ENCODE measurements at regions not wholly inside any gene's neighbourhood (a gene's known extent, or its start where the extent isn't known, plus 50 kb on each side); places are given as distances from the start of the nearest gene placed in this dataset.
"Not testable (repeated sequence)": the region's sequence is repeated elsewhere in the genome, so short reads cannot be mapped to it uniquely, and the experiment has no call there.

DNA sequence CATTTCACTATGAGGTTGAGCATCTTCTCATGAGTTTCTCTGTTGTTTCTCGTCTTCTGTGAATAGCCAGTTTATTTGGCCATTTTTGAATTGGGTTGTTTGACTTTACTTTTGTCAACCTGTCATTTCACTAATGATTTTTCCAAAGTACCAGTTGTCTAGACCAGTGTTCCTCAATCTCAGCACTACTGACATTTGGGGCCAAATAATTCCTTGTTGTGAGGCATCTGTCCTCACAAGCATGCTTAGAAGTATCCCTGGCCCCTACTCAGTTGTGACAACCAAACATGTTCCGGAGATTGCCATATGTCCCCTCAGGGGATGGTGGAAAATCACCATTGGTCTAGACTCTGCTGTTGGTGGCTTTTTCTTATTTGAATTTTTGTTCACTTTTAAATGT lies 87.7 kb upstream of the GNAZ start:
- H3K27me3 Mint-ChIP-seq, result peaks cover 4 to 13% of the 10 kb centered on the region in 2 donors
- peaks cover 7% of the 10 kb centered on the region in 2 donors for H3K9me3 Mint-ChIP-seq
- H3K27ac Mint-ChIP-seq, result no peak overlapping the region
- H3K4me3 Mint-ChIP-seq, result no peak overlapping the region
- ATAC-seq (replicated peaks), result no peak
- peaks cover 7% of the 10 kb centered on the region in 2 donors for H3K36me3 Mint-ChIP-seq
- H3K4me1 Mint-ChIP-seq, result peaks cover 13% of the 10 kb centered on the region in 2 donors
- DNase-seq, result no peak

DNA sequence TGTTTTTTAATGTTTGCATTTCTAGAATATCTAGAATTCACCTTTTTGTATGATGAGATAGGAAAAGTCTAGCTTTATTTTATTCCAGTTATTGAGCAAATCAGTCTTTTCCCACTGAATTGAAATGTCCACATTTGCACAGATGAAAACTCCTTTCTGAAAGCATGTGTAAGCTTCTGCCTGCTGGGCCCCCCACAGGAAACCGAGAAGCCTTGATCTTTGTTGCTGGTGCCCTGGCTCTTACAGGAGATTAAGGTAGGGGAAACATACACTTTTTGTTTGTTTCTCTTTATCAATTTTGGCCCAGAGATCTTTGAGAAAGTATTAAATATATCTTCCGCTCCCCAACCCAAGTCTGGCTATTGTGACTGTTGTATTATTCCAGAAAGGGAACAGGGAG lies 87.2 kb upstream of the GNAZ start:
- ATAC-seq (replicated peaks) (no peak), DNase-seq (no peak)
- H3K4me3 Mint-ChIP-seq, result no peak overlapping the region
- peaks cover 5 to 7% of the 10 kb centered on the region in 2 donors for H3K36me3 Mint-ChIP-seq
- H3K4me1 Mint-ChIP-seq, result peaks cover 13% of the 10 kb centered on the region in 2 donors
- no peak overlapping the region for H3K27ac Mint-ChIP-seq
- peaks cover 7% of the 10 kb centered on the region in 2 donors for H3K9me3 Mint-ChIP-seq
- peaks cover 4 to 13% of the 10 kb centered on the region in 2 donors for H3K27me3 Mint-ChIP-seq

DNA sequence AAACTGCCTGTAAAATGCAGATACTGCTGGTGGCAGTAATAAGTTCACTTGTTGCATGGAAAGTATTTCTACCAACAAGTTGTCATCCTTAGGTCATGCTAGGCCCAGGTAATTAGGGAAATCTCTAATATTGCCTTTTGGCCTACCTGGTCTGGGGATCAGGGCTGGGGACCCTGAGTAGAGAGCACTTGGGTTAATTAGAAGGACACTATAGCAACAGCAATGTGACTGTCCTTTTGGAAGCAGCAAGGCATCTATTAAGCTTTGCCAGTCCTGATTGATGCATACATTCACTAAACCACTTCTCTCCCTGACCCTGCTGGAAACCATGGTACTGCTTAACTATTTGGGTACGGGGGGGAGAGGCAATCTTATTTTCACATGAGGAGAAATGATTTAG lies 86.5 kb upstream of the GNAZ start:
- DNase-seq, result no peak
- Mint-ChIP-seq H3K4me1 (peaks cover 13% of the 10 kb centered on the region in 2 donors), H3K4me3 (no peak overlapping the region), H3K27me3 (peaks cover 4 to 13% of the 10 kb centered on the region in 2 donors), H3K27ac (no peak overlapping the region), H3K9me3 (peaks cover 6% of the 10 kb centered on the region in 2 donors), H3K36me3 (peaks cover 5% of the 10 kb centered on the region in 2 donors)
- no peak for ATAC-seq (replicated peaks)

DNA sequence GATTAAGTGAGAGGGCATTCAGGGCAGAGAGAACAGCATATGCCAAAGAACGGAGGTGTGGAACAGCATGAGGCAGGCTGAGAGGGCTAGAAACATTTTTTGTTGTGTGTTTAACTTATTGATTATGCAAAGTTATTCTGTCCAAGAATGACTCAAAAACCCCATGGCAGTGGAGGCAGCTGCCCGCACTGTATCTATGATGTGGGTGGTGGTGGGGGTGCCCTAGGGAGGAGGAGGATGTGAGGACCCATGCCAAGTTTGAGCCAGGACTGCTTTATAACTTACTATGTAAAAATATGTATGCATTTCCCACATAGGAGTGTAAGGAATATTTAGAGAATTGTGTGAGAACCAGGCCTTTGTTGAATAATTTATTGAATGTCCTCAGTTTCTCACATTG lies 85.4 kb upstream of the GNAZ start:
- ATAC-seq (replicated peaks) (no peak), DNase-seq (no peak)
- Mint-ChIP-seq H3K36me3 (peaks cover 4 to 5% of the 10 kb centered on the region in 2 donors), H3K4me3 (no peak overlapping the region), H3K9me3 (peaks cover 3 to 4% of the 10 kb centered on the region in 2 donors), H3K4me1 (peaks cover 13% of the 10 kb centered on the region in 2 donors), H3K27ac (no peak overlapping the region), H3K27me3 (peaks cover 4 to 14% of the 10 kb centered on the region in 2 donors)

DNA sequence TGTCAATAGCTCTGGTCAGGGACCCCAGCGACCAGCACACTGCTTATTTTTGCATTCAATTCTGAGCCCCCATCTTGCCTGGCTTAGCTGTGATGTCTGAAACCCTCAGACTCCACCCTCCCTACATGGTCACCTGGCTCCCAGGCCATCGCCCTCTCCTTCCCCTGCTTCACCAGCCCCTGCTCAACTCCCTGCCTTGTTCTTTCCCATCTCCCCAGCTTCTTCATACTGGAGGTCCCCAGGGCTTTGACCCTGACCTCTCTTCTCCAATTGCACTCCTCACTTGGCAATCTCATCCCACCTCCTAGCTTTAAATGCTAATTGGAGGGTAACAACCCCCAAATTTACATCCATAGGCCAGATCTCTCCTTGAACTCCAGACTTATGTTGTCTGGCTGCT lies 84.3 kb upstream of the GNAZ start:
- ATAC-seq (replicated peaks), result no peak
- no peak overlapping the region for H3K27ac Mint-ChIP-seq
- H3K27me3 Mint-ChIP-seq, result peaks cover 4 to 19% of the 10 kb centered on the region in 2 donors
- peaks cover 13% of the 10 kb centered on the region in 2 donors for H3K4me1 Mint-ChIP-seq
- H3K4me3 Mint-ChIP-seq, result no peak overlapping the region
- DNase-seq, result no peak
- H3K36me3 Mint-ChIP-seq, result no peaks in the 10 kb centered on the region
- peaks cover 2 to 3% of the 10 kb centered on the region in 2 donors for H3K9me3 Mint-ChIP-seq

DNA sequence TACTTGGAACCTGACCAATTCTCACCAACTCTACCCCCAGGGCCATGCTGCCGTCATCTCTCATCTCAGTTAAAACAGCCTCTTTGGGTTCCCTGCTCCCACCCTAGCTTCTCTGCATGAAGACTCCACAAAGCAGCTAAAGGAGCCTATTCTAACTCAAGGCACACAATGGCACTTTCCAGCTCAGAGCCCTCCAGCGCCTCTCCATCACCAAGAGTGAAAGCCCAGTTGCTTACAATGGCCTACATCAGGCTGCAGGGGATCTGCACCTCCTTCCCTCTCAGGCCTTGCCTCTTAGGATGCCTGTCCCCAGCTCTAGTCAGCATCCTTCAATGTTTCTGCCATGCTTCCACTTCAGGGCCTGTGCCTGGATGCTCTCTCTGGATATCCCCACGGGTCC lies 83.7 kb upstream of the GNAZ start:
- H3K27me3 Mint-ChIP-seq, result peaks cover 4 to 19% of the 10 kb centered on the region in 2 donors
- ATAC-seq (replicated peaks), result no peak
- peaks cover under 1% of the 10 kb centered on the region in 2 donors for H3K9me3 Mint-ChIP-seq
- H3K4me1 Mint-ChIP-seq, result peaks cover 11 to 12% of the 10 kb centered on the region in 2 donors
- H3K4me3 Mint-ChIP-seq, result no peak overlapping the region
- H3K36me3 Mint-ChIP-seq, result no peaks in the 10 kb centered on the region
- no peak for DNase-seq
- H3K27ac Mint-ChIP-seq, result no peak overlapping the region

DNA sequence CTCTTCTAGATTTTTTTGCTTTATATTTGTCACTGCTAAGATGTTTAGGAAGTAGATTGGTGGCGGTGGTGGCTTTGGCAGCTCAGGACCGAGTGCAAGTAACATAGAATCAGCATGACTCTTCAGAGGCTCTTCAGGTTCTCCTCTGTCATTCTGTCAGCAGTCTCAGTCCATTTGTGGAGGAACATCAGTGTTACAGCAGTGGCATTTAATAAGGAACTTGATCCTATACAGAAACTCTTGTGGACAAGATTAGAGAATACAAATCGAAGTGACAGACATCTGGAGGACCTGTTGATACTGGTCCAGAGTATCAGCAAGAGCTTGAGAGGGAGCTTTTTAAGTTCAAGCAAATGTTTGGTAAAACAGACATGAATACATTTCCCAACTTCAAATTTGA lies 82.2 kb upstream of the GNAZ start:
- Mint-ChIP-seq H3K36me3 (no peaks in the 10 kb centered on the region), H3K9me3 (no peaks in the 10 kb centered on the region), H3K27ac (no peak overlapping the region)

DNA sequence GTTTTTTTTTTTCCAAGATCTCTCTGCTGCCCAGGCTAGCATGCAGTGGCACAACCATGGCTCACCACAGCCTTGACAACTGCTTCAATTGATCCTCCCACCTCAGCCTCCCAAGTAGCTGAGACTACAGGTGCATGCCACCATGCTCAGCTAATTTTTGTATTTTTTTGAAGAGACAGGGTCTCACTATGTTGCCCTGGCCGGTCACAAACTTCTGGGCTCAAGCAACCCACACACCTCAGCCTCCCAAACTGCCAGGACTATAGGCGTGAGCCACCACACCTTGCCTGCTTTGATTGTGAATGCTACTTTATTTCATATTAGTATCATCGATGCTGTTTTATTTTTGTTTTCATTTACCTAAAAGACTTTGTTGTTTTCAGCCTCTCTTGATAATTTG lies 81.5 kb upstream of the GNAZ start:
- H3K36me3 Mint-ChIP-seq, result no peaks in the 10 kb centered on the region
- ATAC-seq (replicated peaks), result no peak

More for the DNA sequence above, 82.2 kb upstream of the GNAZ start:
- DNase-seq (no peak), ATAC-seq (replicated peaks) (no peak)
- H3K27me3 Mint-ChIP-seq, result peaks cover 4 to 19% of the 10 kb centered on the region in 2 donors
- H3K4me3 Mint-ChIP-seq, result no peak overlapping the region
- H3K4me1 Mint-ChIP-seq, result peaks cover 0 to 4% of the 10 kb centered on the region in 2 donors

DNA sequence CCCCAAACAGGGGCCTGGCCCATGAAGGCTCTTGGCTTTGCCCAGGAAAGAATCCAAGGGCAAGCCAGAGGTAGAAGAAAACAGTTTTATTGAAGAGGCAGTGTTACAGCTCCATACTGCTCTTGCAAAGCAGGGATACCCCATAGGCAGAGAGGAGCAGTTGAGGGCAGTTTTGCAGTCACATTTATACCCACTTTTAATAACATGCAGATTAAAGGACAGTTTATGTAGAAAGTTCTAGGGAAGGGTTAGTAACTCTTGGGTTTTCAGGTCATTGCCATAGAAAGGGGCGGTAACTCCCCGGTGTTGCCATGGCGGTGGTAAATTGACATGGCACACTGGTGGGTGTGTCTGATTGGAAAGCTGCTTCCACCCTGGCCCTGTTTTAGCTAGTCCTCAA lies 80.5 kb upstream of the GNAZ start:
- Mint-ChIP-seq H3K9me3 (no peaks in the 10 kb centered on the region), H3K27me3 (peaks cover 4 to 20% of the 10 kb centered on the region in 2 donors), H3K27ac (no peak overlapping the region), H3K4me1 (peaks cover 0 to 1% of the 10 kb centered on the region in 2 donors), H3K36me3 (no peaks in the 10 kb centered on the region), H3K4me3 (no peak overlapping the region)
- DNase-seq (no peak), ATAC-seq (replicated peaks) (no peak)

More for the DNA sequence above, 81.5 kb upstream of the GNAZ start:
- DNase-seq, result no peak
- Mint-ChIP-seq H3K27me3 (peaks cover 4 to 19% of the 10 kb centered on the region in 2 donors), H3K4me1 (peaks cover 0 to 4% of the 10 kb centered on the region in 2 donors), H3K27ac (no peak overlapping the region), H3K4me3 (no peak overlapping the region), H3K9me3 (no peaks in the 10 kb centered on the region)

DNA sequence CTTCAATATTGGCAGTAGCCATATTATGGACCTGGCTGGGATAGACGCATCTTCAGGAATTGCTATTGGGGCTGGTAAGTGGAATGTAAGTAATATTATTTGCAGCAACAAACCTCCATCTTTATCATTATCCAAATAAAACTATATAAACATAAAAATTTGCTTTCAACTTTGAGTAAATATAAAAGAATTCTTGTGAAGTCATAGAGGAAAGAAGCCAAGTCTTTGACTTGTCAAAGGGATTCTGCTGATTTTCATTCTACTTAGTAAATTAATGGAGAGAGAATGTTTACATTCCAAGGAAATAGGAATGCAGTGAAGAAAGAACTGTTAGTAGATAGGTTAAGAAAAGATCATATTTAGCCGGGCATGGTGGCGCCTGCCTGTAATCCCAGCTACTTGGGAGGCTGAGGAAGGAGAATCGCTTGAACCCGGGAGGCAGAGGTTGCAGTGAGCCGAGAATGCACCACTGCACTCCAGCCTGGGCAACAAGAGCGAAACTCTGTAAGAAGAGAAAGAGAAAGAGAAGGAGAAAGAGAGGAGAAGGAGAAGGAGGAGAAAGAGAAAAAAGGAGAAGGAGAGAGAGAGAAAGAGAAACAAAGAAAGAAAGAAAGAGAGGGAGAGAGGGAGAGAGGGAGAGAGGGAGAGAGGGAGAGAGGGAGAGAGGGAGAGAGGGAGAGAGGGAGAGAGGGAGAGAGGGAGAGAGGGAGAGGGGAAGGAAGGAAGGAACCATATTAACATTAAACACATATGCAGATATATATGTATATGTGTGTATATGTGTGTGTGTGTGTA lies 79.4 kb upstream of the GNAZ start:
- DNase-seq; H3K4me1 Mint-ChIP-seq; H3K36me3 Mint-ChIP-seq; H3K4me3 Mint-ChIP-seq; ATAC-seq (replicated peaks); H3K9me3 Mint-ChIP-seq; H3K27ac Mint-ChIP-seq: not testable (repeated sequence)
- peaks cover 4 to 24% of the 10 kb centered on the region in 2 donors for H3K27me3 Mint-ChIP-seq

DNA sequence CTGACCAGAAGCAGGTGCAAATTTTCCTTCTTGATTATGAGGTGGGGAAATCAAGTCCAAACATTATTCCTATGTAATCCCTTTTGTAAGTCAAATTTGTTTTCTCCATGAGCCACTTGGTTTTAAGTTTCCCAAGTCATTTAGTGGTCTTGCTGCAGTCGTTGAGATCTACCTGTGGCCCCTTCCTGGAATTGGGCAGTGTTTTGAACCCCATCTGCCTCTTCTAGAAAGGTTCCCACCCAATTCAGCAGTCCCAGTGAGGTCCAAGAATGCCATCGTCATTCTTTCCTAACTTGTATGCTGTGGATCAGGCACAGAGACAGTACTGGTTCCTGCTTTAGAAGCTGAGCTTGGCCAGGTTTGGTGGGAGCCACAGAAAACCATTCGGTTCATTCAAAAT lies 77.8 kb upstream of the GNAZ start:
- H3K27ac Mint-ChIP-seq, result no peak overlapping the region
- H3K9me3 Mint-ChIP-seq, result peaks cover 11 to 12% of the 10 kb centered on the region in 2 donors
- H3K27me3 Mint-ChIP-seq, result peaks cover 0 to 12% of the 10 kb centered on the region in 2 donors
- DNase-seq, result no peak
- no peak for ATAC-seq (replicated peaks)
- H3K4me3 Mint-ChIP-seq, result no peak overlapping the region
- peaks cover 9% of the 10 kb centered on the region in 2 donors for H3K36me3 Mint-ChIP-seq
- H3K4me1 Mint-ChIP-seq, result peaks cover 0 to 2% of the 10 kb centered on the region in 2 donors

DNA sequence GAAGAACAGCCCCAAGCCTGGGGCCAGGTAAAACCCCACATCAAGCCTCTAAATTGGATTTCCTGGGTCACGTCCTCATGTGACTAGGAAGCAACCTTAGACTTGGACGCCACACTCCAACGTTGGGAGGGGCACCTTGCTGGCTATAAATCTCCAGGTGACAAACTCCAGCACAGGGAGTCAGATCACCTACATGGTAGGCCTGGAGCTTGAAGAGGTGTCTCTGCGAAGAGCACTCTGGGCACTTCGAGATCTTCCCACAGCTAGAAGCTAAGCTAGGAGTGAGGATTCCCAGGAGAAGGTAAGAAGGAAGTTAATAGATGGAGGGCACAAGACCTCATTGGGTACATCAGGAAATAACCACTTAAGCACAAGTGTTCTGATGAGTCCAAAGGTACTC lies 77.1 kb upstream of the GNAZ start:
- no peak for DNase-seq
- Mint-ChIP-seq H3K4me1 (peaks cover 0 to 2% of the 10 kb centered on the region in 2 donors), H3K27me3 (peaks cover 0 to 12% of the 10 kb centered on the region in 2 donors), H3K27ac (no peak overlapping the region), H3K36me3 (peaks cover 11 to 13% of the 10 kb centered on the region in 2 donors), H3K4me3 (no peak overlapping the region), H3K9me3 (peaks cover 15 to 17% of the 10 kb centered on the region in 2 donors)
- no peak for ATAC-seq (replicated peaks)

DNA sequence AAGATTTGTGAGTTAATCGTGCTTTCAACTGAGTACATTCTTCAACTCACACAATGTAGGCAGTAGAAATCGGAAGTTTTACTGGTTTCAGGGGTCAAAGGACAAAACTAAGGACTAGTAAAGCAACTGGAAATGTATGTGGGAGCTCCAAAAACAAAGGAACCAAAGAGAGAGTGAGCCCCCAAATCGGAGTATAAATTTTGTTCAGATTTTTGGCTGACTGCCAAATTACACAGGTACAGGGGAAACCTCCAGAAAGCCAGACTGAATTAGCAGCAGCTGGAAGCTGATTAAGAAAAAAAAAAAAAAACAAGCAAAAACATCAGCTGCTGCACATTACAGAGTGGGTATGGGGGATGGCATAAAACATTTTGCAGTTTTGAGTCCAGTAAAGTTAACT lies 75.2 kb upstream of the GNAZ start:
- H3K27me3 Mint-ChIP-seq, result peaks cover 0 to 9% of the 10 kb centered on the region in 2 donors
- no peak for ATAC-seq (replicated peaks)

DNA sequence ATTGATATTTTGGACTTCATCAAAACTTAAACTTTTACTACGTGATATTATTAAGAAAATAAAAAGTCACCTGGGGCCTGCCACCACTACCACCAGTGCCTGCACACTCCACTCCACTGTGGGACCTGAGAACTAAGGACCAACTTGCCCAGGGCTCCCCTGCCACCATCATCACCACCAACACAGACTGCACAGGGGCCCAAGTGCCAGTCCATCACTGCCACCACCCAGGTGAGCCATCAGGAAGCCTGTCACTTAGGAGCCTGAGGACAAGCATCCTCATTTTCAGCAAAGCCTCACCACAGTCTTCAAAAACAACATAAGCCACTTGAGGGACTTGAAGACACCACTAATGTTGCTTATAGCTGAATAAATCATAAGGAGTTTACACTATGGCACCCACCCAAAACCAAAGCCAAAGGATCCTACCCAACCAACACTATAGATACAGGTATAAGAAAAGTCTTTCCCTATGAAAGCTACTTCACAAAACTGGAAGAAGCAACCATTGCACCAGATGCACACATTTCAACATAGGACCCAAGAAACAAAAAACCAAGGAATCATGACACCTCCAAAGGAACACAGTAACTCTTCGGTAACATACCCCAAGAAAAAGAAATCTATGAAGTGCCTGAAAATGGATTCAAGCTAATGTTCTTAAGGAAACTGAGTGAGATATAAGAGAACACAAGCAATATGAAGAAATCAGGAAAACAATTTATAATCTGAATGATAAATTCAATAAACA lies 73.6 kb upstream of the GNAZ start:
- peaks cover 23 to 24% of the 10 kb centered on the region in 2 donors for H3K4me1 Mint-ChIP-seq
- H3K9me3 Mint-ChIP-seq, result peaks cover 24 to 32% of the 10 kb centered on the region in 2 donors
- DNase-seq (no peak), ATAC-seq (replicated peaks) (no peak)
- H3K27me3 Mint-ChIP-seq, result peaks cover 0 to 5% of the 10 kb centered on the region in 2 donors
- no peak overlapping the region for H3K4me3 Mint-ChIP-seq
- peaks cover 28% of the 10 kb centered on the region in 2 donors for H3K36me3 Mint-ChIP-seq
- H3K27ac Mint-ChIP-seq, result peak overlapping the region; percentile 72

More for the DNA sequence above, 75.2 kb upstream of the GNAZ start:
- Mint-ChIP-seq H3K4me3 (no peak overlapping the region), H3K36me3 (peaks cover 17 to 21% of the 10 kb centered on the region in 2 donors), H3K27ac (peak overlapping the region; percentile 6), H3K4me1 (peaks cover 9 to 11% of the 10 kb centered on the region in 2 donors), H3K9me3 (peaks cover 17 to 19% of the 10 kb centered on the region in 2 donors)
- no peak for DNase-seq
